22Rv1 (cell line): ENCODE measurements at regions not wholly inside any gene's neighbourhood (a gene's known extent, or its start where the extent isn't known, plus 50 kb on each side); places are given as distances from the start of the nearest gene placed in this dataset.
A peak's percentile ranks its signal among the peaks of the same experiment; 100 is the strongest.

Experiments used
- H3K27ac ChIP-seq: fragments of 450-650 bp; 2 replicates; pipeline ENCODE4 v1.5.1; 2017
- CTCF ChIP-seq: fragments of 450-650 bp; IDR thresholded peaks from 2 replicates; pipeline ENCODE4 v1.5.1; 2017; ENCODE audit warnings: mild to moderate bottlenecking
- ZFX ChIP-seq: fragments of 450-650 bp; IDR thresholded peaks from 2 replicates; pipeline ENCODE4 v1.6.1; 2017; ENCODE audit warnings: antibody characterized with exemption, borderline replicate concordance

GRCh38 chr4:105057370-105058105 is 89.1 kb upstream of the TET2 start:
- no peak overlapping the region for H3K27ac ChIP-seq
- TF ChIP-seq ZFX (no peak), CTCF (no peak)

DNA sequence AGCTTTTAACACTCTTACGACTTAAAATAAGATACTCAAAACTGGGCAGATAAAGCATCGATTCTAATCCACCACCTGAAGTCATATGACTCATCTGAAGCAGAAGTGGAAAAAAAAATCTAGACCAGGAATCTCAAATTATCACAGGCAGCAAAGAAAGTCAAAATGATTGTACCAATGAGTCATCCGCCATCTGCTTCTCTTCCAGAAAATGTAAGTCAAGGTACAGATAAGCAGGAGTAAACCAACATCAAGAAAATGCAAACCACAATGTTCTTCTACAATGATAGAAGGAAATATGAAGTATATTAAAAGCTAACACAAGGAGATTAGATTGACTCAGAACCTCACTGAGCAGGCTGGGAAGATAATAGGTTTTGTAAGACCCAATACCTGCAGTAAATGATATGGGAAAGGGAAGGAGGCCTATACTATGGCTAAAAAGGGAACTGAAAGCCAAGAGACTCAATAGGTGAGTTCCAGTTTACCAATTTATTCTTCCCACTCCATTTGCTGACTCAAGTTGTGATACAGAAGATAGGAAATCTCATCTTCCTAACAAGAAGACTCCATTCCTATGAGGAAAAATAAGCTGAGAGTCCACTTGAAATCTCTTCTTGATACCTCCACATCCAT is 88.4 kb upstream of the TET2 start:
- TF ChIP-seq CTCF (no peak), ZFX (no peak)
- H3K27ac ChIP-seq, result no peak overlapping the region

DNA sequence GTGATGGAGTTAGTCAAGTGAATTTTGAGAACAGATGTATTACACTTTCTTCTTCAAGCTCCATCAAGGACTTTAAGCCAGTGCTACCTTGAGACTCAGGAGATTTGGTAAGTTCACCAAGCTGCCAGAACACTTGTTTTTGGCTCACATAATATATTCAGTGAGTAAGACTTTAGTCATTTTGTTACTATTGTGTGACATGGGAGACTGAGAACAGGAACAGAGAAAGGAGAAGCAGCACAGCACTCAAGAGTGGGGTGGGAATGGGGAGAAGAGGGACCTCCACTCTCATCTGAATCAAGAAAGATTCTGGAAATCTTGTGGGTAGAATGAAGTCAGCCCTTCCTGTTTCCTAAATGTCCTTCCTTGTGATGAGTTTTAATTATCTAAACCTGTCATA is 87.3 kb upstream of the TET2 start:
- TF ChIP-seq ZFX, result no peak
- TF ChIP-seq CTCF, result no peak
- H3K27ac ChIP-seq, result no peak overlapping the region

DNA sequence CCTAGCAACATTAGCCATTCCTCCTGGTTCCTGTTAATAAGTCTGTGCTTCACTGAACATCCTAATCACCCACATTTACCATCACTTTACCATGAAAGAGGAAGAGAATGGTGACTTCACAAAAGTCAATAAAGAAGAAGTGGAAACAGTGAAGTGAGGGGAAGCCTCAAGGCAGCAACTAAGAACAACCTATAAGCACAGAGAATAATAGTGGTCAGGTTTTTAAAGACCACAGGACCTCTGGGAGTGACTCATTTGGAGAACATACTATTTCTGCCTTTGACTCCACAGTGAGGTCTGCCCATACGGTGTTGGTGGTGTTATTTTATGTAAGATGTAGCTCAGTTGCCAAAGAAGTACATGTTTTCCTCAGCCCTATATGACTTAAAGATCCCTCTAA is 86.0 kb upstream of the TET2 start:
- H3K27ac ChIP-seq, result peak overlapping the region; percentile 68
- TF ChIP-seq CTCF (no peak), ZFX (no peak)

DNA sequence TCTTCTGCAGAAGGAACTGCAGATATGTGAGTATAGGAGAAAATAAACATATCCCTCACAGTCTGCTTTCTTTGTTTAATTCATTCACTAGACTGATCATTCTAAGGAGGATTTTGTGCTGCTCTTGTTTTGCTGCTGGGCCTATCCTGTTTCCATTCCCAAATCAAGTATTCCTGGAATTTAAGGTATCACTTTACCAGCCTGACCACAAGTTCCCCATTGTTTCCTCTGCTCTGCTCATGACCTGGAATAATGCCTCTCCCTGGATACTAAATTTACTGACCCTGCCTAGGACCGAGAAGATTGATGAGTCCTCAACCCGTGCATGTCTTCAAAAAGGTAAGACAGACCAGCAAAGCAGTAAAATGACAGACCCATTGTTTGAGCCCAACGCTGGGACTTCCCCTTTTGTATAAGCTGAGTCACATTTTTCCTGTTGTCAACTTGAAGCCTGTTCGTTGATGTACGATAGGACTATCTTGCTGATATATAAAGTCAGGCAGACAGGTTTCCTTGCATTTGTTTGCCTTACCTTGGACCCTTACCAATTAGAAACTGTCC is 85.5 kb upstream of the TET2 start:
- H3K27ac ChIP-seq, result peak overlapping the region; percentile 68
- no peak for TF ChIP-seq CTCF

- no peak for TF ChIP-seq CTCF
- no peak for TF ChIP-seq ZFX
- H3K27ac ChIP-seq, result peak overlapping the region; percentile 68
These were observed 84.9 kb upstream of the TET2 start for GRCh38 chr4:105061731-105062130.

GRCh38 chr4:105066401-105066800 is 80.3 kb upstream of the TET2 start:
- no peak for TF ChIP-seq ZFX
- TF ChIP-seq CTCF, result no peak
- no peak overlapping the region for H3K27ac ChIP-seq
